ENCODE measurements at regions not wholly inside any gene's neighbourhood (a gene's known extent, or its start where the extent isn't known, plus 50 kb on each side); places are given as distances from the start of the nearest gene placed in this dataset.

DNA sequence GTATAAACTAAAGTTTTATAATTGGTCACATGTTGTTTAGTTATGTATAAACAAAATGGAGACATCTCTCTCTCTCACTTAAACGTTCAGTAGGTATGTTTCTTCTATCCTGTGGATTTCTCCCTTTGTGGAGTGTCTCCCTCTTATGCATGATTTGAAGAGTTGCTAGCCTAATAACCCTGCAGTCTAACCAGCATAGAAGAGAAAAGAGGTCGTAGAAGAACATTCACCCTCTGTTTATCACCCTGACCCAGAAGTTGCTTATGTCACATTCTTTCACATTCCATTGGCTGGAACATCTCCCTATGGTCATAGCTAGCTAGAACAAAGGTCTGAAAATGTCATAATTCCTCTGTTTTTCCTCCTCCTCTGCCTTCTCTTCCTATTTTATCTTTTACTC, 176.8 kb upstream of the PCDH20 start:
- TF ChIP-seq, protein P1, sequence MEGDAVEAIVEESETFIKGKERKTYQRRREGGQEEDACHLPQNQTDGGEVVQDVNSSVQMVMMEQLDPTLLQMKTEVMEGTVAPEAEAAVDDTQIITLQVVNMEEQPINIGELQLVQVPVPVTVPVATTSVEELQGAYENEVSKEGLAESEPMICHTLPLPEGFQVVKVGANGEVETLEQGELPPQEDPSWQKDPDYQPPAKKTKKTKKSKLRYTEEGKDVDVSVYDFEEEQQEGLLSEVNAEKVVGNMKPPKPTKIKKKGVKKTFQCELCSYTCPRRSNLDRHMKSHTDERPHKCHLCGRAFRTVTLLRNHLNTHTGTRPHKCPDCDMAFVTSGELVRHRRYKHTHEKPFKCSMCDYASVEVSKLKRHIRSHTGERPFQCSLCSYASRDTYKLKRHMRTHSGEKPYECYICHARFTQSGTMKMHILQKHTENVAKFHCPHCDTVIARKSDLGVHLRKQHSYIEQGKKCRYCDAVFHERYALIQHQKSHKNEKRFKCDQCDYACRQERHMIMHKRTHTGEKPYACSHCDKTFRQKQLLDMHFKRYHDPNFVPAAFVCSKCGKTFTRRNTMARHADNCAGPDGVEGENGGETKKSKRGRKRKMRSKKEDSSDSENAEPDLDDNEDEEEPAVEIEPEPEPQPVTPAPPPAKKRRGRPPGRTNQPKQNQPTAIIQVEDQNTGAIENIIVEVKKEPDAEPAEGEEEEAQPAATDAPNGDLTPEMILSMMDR (IDR thresholded peaks at IDR 0.05; ENCODE audit: low read depth, low read length) = no peak
- TF ChIP-seq EZH2phosphoT487 (IDR thresholded peaks at IDR 0.05; ENCODE audit: low read depth) = no peak
